ENCODE measurements at regions not wholly inside any gene's neighbourhood (a gene's known extent, or its start where the extent isn't known, plus 50 kb on each side); places are given as distances from the start of the nearest gene placed in this dataset.

- no peak for ATAC-seq
- TF ChIP-seq BACH2 (CRISPR knock-in tag; IDR thresholded peaks at IDR 0.05; ENCODE audit: borderline replicate concordance), result no peak
- no peak for TF ChIP-seq PATZ1 (CRISPR knock-in tag; IDR thresholded peaks at IDR 0.05; ENCODE audit: borderline replicate concordance)
- TF ChIP-seq GLIS3 (CRISPR knock-in tag; IDR thresholded peaks at IDR 0.05), result no peak
- no peak for TF ChIP-seq CREB5 (CRISPR knock-in tag; IDR thresholded peaks at IDR 0.05; ENCODE audit: low read depth)
- no peak for TF ChIP-seq ZNF70 (CRISPR knock-in tag; IDR thresholded peaks at IDR 0.05)
- no peak for TF ChIP-seq RARB (CRISPR knock-in tag; IDR thresholded peaks at IDR 0.05)
- TF ChIP-seq TSHZ2 (CRISPR knock-in tag; IDR thresholded peaks at IDR 0.05), result no peak
Observed at GRCh38 chrX:5726224-5726623, 502.4 kb downstream of the NLGN4X start.

GRCh38 chrX:5724123-5724522 lies 504.5 kb downstream of the NLGN4X start:
- no peak for ATAC-seq
- TF ChIP-seq CSDC2 (CRISPR knock-in tag; IDR thresholded peaks at IDR 0.05), result no peak
- no peak for TF ChIP-seq ZNF8 (CRISPR knock-in tag; IDR thresholded peaks at IDR 0.05)
- no peak for TF ChIP-seq OSR1 (CRISPR knock-in tag; IDR thresholded peaks at IDR 0.05)
- TF ChIP-seq CSRNP3 (CRISPR knock-in tag; IDR thresholded peaks at IDR 0.05), result no peak
- no peak for TF ChIP-seq ZC3H10 (CRISPR knock-in tag; IDR thresholded peaks at IDR 0.05)
- TF ChIP-seq ZFP3 (CRISPR knock-in tag; IDR thresholded peaks at IDR 0.05), result no peak
- TF ChIP-seq ZFP30 (CRISPR knock-in tag; IDR thresholded peaks at IDR 0.05), result no peak
- no peak for TF ChIP-seq GLIS3 (CRISPR knock-in tag; IDR thresholded peaks at IDR 0.05)
- no peak for TF ChIP-seq TOX (CRISPR knock-in tag; IDR thresholded peaks at IDR 0.05; ENCODE audit: borderline replicate concordance)
- no peak for TF ChIP-seq BACH2 (CRISPR knock-in tag; IDR thresholded peaks at IDR 0.05; ENCODE audit: borderline replicate concordance)
- TF ChIP-seq ZNF565 (CRISPR knock-in tag; conservative IDR thresholded peaks at IDR 0.05; ENCODE audit: low read depth), result no peak
- no peak for TF ChIP-seq PATZ1 (CRISPR knock-in tag; IDR thresholded peaks at IDR 0.05; ENCODE audit: borderline replicate concordance)
- TF ChIP-seq ESRRG (CRISPR knock-in tag; IDR thresholded peaks at IDR 0.05), result no peak
- no peak for TF ChIP-seq SNAI2 (CRISPR knock-in tag; IDR thresholded peaks at IDR 0.05)
- no peak for TF ChIP-seq PPARA (CRISPR knock-in tag; IDR thresholded peaks at IDR 0.05; ENCODE audit: borderline replicate concordance)

- TF ChIP-seq ESRRG (CRISPR knock-in tag; IDR thresholded peaks at IDR 0.05) (no peak), ZFP3 (CRISPR knock-in tag; IDR thresholded peaks at IDR 0.05) (no peak), ARNTL (CRISPR knock-in tag; IDR thresholded peaks at IDR 0.05; ENCODE audit: borderline replicate concordance, low read depth) (no peak)
- ATAC-seq, result no peak
Observed at GRCh38 chrX:5718651-5719050, 510.0 kb downstream of the NLGN4X start.

GRCh38 chrX:5716666-5717065 lies 512.0 kb downstream of the NLGN4X start:
- no peak for TF ChIP-seq ESRRG (CRISPR knock-in tag; IDR thresholded peaks at IDR 0.05)
- no peak for ATAC-seq
